Lung (tissue), 11 donors: ENCODE measurements at regions not wholly inside any gene's neighbourhood (a gene's known extent, or its start where the extent isn't known, plus 50 kb on each side); places are given as distances from the start of the nearest gene placed in this dataset.

Experiments used
- ATAC-seq: fragments of 200-7000 bp; cut with Tn5 transposase; one replicate; pipeline ENCODE4 v1.9.1; 2020; ENCODE audit warnings: moderate number of reproducible peaks; ENCODE audit not compliant: insufficient read depth, low FRiP score
- DNase-seq, 3 donors: peaks; one replicate each; pipeline ENCODE4 v3.0.0-alpha.2; 2013 to 2017
- H3K27ac ChIP-seq, 2 donors: one replicate each; pipeline ENCODE4 v1.5.1; 2013; ENCODE audit warnings: mild to moderate bottlenecking in 2 of 2, moderate library complexity in 2 of 2, control low read depth in 1 of 2, inconsistent platforms in 1 of 2, low read depth in 1 of 2, low read length in 1 of 2
- H3K27me3 ChIP-seq, 3 donors: one replicate each; pipeline ENCODE4 v1.5.1; 2013; ENCODE audit warnings: low read length in 2 of 3; ENCODE audit not compliant: control insufficient read depth in 3 of 3, insufficient read depth in 3 of 3
- H3K36me3 ChIP-seq, 4 donors: one replicate each; pipeline ENCODE4 v1.5.1; 2013; ENCODE audit warnings: low read length in 4 of 4, mild to moderate bottlenecking in 1 of 4, moderate library complexity in 1 of 4; ENCODE audit not compliant: control insufficient read depth in 4 of 4, insufficient read depth in 4 of 4
- H3K4me1 ChIP-seq, 5 donors: one replicate each; pipeline ENCODE4 v1.5.1; 2013; ENCODE audit warnings: low read length in 5 of 5, mild to moderate bottlenecking in 2 of 5, moderate library complexity in 1 of 5; ENCODE audit not compliant: control insufficient read depth in 5 of 5, insufficient read depth in 5 of 5
- H3K4me3 ChIP-seq: one replicate; pipeline ENCODE4 v1.5.1; 2013; ENCODE audit warnings: mild to moderate bottlenecking, control low read depth, moderate library complexity
- H3K9ac ChIP-seq, 2 donors: one replicate each; pipeline ENCODE4 v1.5.1; 2013; ENCODE audit warnings: low read length in 2 of 2, control low read depth in 1 of 2; ENCODE audit not compliant: insufficient read depth in 1 of 2
- H3K9me3 ChIP-seq, 4 donors: one replicate each; pipeline ENCODE4 v1.5.1; 2013; ENCODE audit warnings: low read length in 3 of 4, mild to moderate bottlenecking in 1 of 4, moderate library complexity in 1 of 4; ENCODE audit not compliant: control insufficient read depth in 4 of 4, insufficient read depth in 3 of 4
- CTCF ChIP-seq: IDR thresholded peaks from 2 replicates; pipeline ENCODE4 v1.5.1; 2012; ENCODE audit warnings: mild to moderate bottlenecking; ENCODE audit errors: control extremely low read depth, extremely low read depth
- WGBS, 2 donors: extraction: QIAGEN DNeasy Blood & Tissue Kit; methylation state at CpG; one replicate each; pipeline ENCODE4 v1.1.7; 2013; 5-methylcytosine and 5-hydroxymethylcytosine counted together
- donor health status: control.
- donor health status: control.
- donor health status: Bipolar disorder and iron deficiency.
- donor health status: healthy.
- donor health status: DM: yes; HTN: yes; CAD: no.

- Histone ChIP-seq H3K4me1 (no peaks in the 10 kb centered on the region), H3K9ac (no peak overlapping the region), H3K27me3 (no peaks in the 10 kb centered on the region), H3K36me3 (no peaks in the 10 kb centered on the region), H3K27ac (no peak overlapping the region), H3K9me3 (peaks cover 0 to 9% (median 0%) of the 10 kb centered on the region in 4 donors), H3K4me3 (no peak overlapping the region)
- TF ChIP-seq CTCF = no peak
- WGBS, 2 donors = 81 to 83% methylated on average over 6 of the region's 6 CpGs
- no peak for DNase-seq
- ATAC-seq = no peak
These were observed 221.2 kb downstream of the UXS1 start for GRCh38 chr2:105972927-105973326.

GRCh38 chr2:105972246-105972645 lies 221.9 kb downstream of the UXS1 start:
- Histone ChIP-seq H3K27ac (no peak overlapping the region), H3K36me3 (no peaks in the 10 kb centered on the region), H3K4me1 (no peaks in the 10 kb centered on the region), H3K4me3 (no peak overlapping the region), H3K9ac (no peak overlapping the region), H3K9me3 (peaks cover 0 to 9% (median 0%) of the 10 kb centered on the region in 4 donors), H3K27me3 (no peaks in the 10 kb centered on the region)
- DNase-seq = no peak
- 63 to 72% methylated on average over 3 of the region's 3 CpGs for WGBS, 2 donors
- TF ChIP-seq CTCF = no peak
- no peak for ATAC-seq

- Histone ChIP-seq H3K4me1 (no peaks in the 10 kb centered on the region), H3K27ac (no peak overlapping the region), H3K27me3 (no peaks in the 10 kb centered on the region), H3K9me3 (peaks cover 0 to 3% (median 0%) of the 10 kb centered on the region in 4 donors), H3K36me3 (no peaks in the 10 kb centered on the region), H3K9ac (no peak overlapping the region), H3K4me3 (no peak overlapping the region)
- no peak for DNase-seq
- 80 to 84% methylated on average over 7 of the region's 7 CpGs for WGBS, 2 donors
- no peak for TF ChIP-seq CTCF
- no peak for ATAC-seq
These were observed 224.5 kb downstream of the UXS1 start for GRCh38 chr2:105969552-105969951.

GRCh38 chr2:105962221-105962620 lies 217.5 kb downstream of the NCK2 start:
- Histone ChIP-seq H3K36me3 (no peaks in the 10 kb centered on the region), H3K9ac (no peak overlapping the region), H3K9me3 (peaks cover 0 to 3% (median 0%) of the 10 kb centered on the region in 4 donors), H3K27ac (no peak overlapping the region), H3K4me3 (no peak overlapping the region), H3K4me1 (peaks cover 0 to 4% (median 0%) of the 10 kb centered on the region in 5 donors), H3K27me3 (no peaks in the 10 kb centered on the region)
- WGBS, 2 donors = 88% methylated on average over 6 of the region's 6 CpGs
- no peak for ATAC-seq
- no peak for TF ChIP-seq CTCF
- DNase-seq = no peak
